ENCODE measurements at regions not wholly inside any gene's neighbourhood (a gene's known extent, or its start where the extent isn't known, plus 50 kb on each side); places are given as distances from the start of the nearest gene placed in this dataset.

GRCh38 chr10:130928306-130928705, 383.2 kb downstream of the TCERG1L start:
- TF ChIP-seq, protein P1, sequence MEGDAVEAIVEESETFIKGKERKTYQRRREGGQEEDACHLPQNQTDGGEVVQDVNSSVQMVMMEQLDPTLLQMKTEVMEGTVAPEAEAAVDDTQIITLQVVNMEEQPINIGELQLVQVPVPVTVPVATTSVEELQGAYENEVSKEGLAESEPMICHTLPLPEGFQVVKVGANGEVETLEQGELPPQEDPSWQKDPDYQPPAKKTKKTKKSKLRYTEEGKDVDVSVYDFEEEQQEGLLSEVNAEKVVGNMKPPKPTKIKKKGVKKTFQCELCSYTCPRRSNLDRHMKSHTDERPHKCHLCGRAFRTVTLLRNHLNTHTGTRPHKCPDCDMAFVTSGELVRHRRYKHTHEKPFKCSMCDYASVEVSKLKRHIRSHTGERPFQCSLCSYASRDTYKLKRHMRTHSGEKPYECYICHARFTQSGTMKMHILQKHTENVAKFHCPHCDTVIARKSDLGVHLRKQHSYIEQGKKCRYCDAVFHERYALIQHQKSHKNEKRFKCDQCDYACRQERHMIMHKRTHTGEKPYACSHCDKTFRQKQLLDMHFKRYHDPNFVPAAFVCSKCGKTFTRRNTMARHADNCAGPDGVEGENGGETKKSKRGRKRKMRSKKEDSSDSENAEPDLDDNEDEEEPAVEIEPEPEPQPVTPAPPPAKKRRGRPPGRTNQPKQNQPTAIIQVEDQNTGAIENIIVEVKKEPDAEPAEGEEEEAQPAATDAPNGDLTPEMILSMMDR (IDR thresholded peaks at IDR 0.05), result no peak
- TF ChIP-seq POLR2AphosphoS5 (IDR thresholded peaks at IDR 0.05; ENCODE audit: low read depth, low read length), result no peak
- TF ChIP-seq SIN3A (IDR thresholded peaks at IDR 0.05; ENCODE audit: borderline replicate concordance, insufficient read depth, low read depth, low read length), result no peak
- TF ChIP-seq, protein P2, sequence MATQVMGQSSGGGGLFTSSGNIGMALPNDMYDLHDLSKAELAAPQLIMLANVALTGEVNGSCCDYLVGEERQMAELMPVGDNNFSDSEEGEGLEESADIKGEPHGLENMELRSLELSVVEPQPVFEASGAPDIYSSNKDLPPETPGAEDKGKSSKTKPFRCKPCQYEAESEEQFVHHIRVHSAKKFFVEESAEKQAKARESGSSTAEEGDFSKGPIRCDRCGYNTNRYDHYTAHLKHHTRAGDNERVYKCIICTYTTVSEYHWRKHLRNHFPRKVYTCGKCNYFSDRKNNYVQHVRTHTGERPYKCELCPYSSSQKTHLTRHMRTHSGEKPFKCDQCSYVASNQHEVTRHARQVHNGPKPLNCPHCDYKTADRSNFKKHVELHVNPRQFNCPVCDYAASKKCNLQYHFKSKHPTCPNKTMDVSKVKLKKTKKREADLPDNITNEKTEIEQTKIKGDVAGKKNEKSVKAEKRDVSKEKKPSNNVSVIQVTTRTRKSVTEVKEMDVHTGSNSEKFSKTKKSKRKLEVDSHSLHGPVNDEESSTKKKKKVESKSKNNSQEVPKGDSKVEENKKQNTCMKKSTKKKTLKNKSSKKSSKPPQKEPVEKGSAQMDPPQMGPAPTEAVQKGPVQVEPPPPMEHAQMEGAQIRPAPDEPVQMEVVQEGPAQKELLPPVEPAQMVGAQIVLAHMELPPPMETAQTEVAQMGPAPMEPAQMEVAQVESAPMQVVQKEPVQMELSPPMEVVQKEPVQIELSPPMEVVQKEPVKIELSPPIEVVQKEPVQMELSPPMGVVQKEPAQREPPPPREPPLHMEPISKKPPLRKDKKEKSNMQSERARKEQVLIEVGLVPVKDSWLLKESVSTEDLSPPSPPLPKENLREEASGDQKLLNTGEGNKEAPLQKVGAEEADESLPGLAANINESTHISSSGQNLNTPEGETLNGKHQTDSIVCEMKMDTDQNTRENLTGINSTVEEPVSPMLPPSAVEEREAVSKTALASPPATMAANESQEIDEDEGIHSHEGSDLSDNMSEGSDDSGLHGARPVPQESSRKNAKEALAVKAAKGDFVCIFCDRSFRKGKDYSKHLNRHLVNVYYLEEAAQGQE (IDR thresholded peaks at IDR 0.05; ENCODE audit: insufficient read depth in 1 of 2, low read depth in 2 of 2, low read length in 1 of 2), result no peak
- no peak for TF ChIP-seq TCF7L2 (IDR thresholded peaks at IDR 0.05; ENCODE audit: low read depth, low read length)
